GM12878 (cell line): ENCODE measurements at regions not wholly inside any gene's neighbourhood (a gene's known extent, or its start where the extent isn't known, plus 50 kb on each side); places are given as distances from the start of the nearest gene placed in this dataset.

Experiments used
- ATAC-seq: fragments of 200-7000 bp; cut with Tn5 transposase; 3 replicates; pipeline ENCODE4 v1.9.1; 2020; ENCODE audit warnings: mild to moderate bottlenecking, moderate library complexity
- BruUV-seq: library from RNA; stranded (reverse); fragments of 400-500 nt; replicated peaks from 2 replicates; lab custom pipeline; 2021; lab: Mats Ljungman, UMichigan
- CTCF ChIA-PET: fragments of 300-600 bp; sonication (Branson Sonifier 250); formaldehyde crosslinking; extraction: SDS; loops from one replicate; lab custom pipeline; 2021; ENCODE audit warnings: inconsistent platforms; lab: Yijun Ruan, JAX
- POLR2A ChIA-PET: fragments of 350-600 bp; formaldehyde crosslinking; extraction: SDS; loops from one replicate; lab custom pipeline; 2021; ENCODE audit warnings: inconsistent platforms; lab: Charles Lee
- RAD21 ChIA-PET: fragments of 300-600 bp; sonication (Branson Sonifier 250); formaldehyde crosslinking; loops from one replicate; lab custom pipeline; 2023; ENCODE audit warnings: antibody characterized with exemption; ENCODE audit not compliant: unreplicated experiment; lab: Charles Lee
- SMC1A ChIA-PET: fragments of 300-600 bp; sonication (Branson Sonifier 250); formaldehyde crosslinking; loops from one replicate; lab custom pipeline; 2023; ENCODE audit not compliant: unreplicated experiment, uncharacterized antibody; lab: Charles Lee
- DNase-seq: peaks from one replicate; pipeline ENCODE4 v3.0.0-alpha.2; 2011; ENCODE audit warnings: low read depth, low spot score
- FAIRE-seq: peaks from 3 replicates; lab custom pipeline; 2011; peaks lifted over from hg19 to GRCh38; lab: Jason Lieb, UNC
- H2AFZ ChIP-seq: 2 replicates; pipeline ENCODE4 v1.6.0; 2011; ENCODE audit warnings: low read depth, low read length, control low read depth; ENCODE audit not compliant: control insufficient read depth
- H3K27ac ChIP-seq: 2 replicates; pipeline ENCODE4 v1.5.1; 2011; ENCODE audit warnings: control low read depth; ENCODE audit not compliant: control insufficient read depth, insufficient read depth
- H3K27me3 ChIP-seq, 2 experiments: replicated peaks in 1 of 2; 2 replicates each; pipeline versions ENCODE4 v1.6.0 to v1.6.1; 2011; ENCODE audit warnings: low read length in 1 of 2; ENCODE audit not compliant: control insufficient read depth in 2 of 2, insufficient read depth in 2 of 2
- H3K36me3 ChIP-seq, 2 experiments: 2 replicates each; pipeline ENCODE4 v1.5.1; 2011; ENCODE audit warnings: low read length in 1 of 2; ENCODE audit not compliant: control insufficient read depth in 2 of 2, insufficient read depth in 2 of 2
- H3K4me1 ChIP-seq: 2 replicates; pipeline ENCODE4 v1.6.1; 2011; ENCODE audit warnings: mild to moderate bottlenecking, low read length, moderate library complexity, mixed read lengths; ENCODE audit not compliant: control insufficient read depth, insufficient read depth
- H3K4me2 ChIP-seq: 2 replicates; pipeline ENCODE4 v1.6.0; 2011; ENCODE audit warnings: control low read depth; ENCODE audit not compliant: control insufficient read depth, insufficient read depth
- H3K4me3 ChIP-seq: fragments of 200-600 bp; sonication (generic); 2 replicates; pipeline ENCODE4 v1.5.1; 2016
- H3K79me2 ChIP-seq: 2 replicates; pipeline ENCODE4 v1.6.0; 2011; ENCODE audit warnings: low read length; ENCODE audit not compliant: control insufficient read depth, insufficient read depth
- H3K9ac ChIP-seq: 2 replicates; pipeline ENCODE4 v1.8.0; 2011; ENCODE audit warnings: low read length, control low read depth, mixed read lengths; ENCODE audit not compliant: control insufficient read depth, insufficient read depth
- H3K9me3 ChIP-seq: replicated peaks from 3 replicates; pipeline ENCODE4 v1.5.1; 2011; ENCODE audit warnings: mild to moderate bottlenecking, low read length; ENCODE audit not compliant: control insufficient read depth, insufficient read depth
- H4K20me1 ChIP-seq: 2 replicates; pipeline ENCODE4 v1.6.0; 2011; ENCODE audit not compliant: control insufficient read depth, insufficient read depth
- CBFB ChIP-seq: IDR thresholded peaks from 2 replicates; pipeline ENCODE4 v1.6.1; 2016; ENCODE audit warnings: antibody characterized with exemption, low read depth
- CHD4 ChIP-seq: fragments of 200-600 bp; sonication (generic); IDR thresholded peaks from 2 replicates; pipeline ENCODE4 v1.6.1; 2016; ENCODE audit warnings: mild to moderate bottlenecking
- CREM ChIP-seq: IDR thresholded peaks from 2 replicates; pipeline ENCODE4 v1.6.1; 2014; ENCODE audit warnings: antibody characterized with exemption, low read depth
- DPF2 ChIP-seq: fragments of 450-650 bp; IDR thresholded peaks from 2 replicates; pipeline ENCODE4 v1.6.1; 2017; ENCODE audit warnings: mild to moderate bottlenecking
- LARP7 ChIP-seq: fragments of 450-650 bp; IDR thresholded peaks from 2 replicates; pipeline ENCODE4 v1.6.1; 2017; ENCODE audit warnings: mild to moderate bottlenecking
- NRF1 ChIP-seq: conservative IDR thresholded peaks from 2 replicates; pipeline ENCODE4 v1.6.1; 2011; ENCODE audit warnings: mild to moderate bottlenecking, low read depth, low read length, improper control_type of control experiment
- RFX5 ChIP-seq: IDR thresholded peaks from 2 replicates; pipeline ENCODE4 v1.6.1; 2011; ENCODE audit warnings: low read depth, low read length, improper control_type of control experiment
- SKIL ChIP-seq: fragments of 450-650 bp; IDR thresholded peaks from 2 replicates; pipeline ENCODE4 v1.6.1; 2017; ENCODE audit warnings: mild to moderate bottlenecking, low read depth, inconsistent platforms; ENCODE audit not compliant: poor library complexity, severe bottlenecking
- STAT1 ChIP-seq: fragments of 450-650 bp; conservative IDR thresholded peaks from 2 replicates; pipeline ENCODE4 v1.6.1; 2014; ENCODE audit warnings: antibody characterized with exemption, mild to moderate bottlenecking
- TARDBP ChIP-seq: IDR thresholded peaks from 2 replicates; pipeline ENCODE4 v1.6.1; 2016; ENCODE audit warnings: borderline replicate concordance
- ZNF687 ChIP-seq: fragments of 450-650 bp; IDR thresholded peaks from 2 replicates; pipeline ENCODE4 v1.6.1; 2017; ENCODE audit warnings: mild to moderate bottlenecking, moderate library complexity
- WGBS: methylation state at CpG from one replicate; pipeline ENCODE4 v1.1.6; 2016; ENCODE audit warnings: low lambda C conversion rate; ENCODE audit not compliant: insufficient replicate concordance, insufficient coverage; ENCODE audit errors: missing lambda C conversion rate; 5-methylcytosine and 5-hydroxymethylcytosine counted together
- in situ Hi-C: fragments of 300-500 bp; cut with MboI; formaldehyde crosslinking; loops from 9 replicates; pipeline ENCODE4 v1.14.3; 2018; ENCODE audit warnings: mixed read lengths
- intact Hi-C: fragments of 100-400 bp; cut with micrococcal nuclease; formaldehyde crosslinking; loops from one replicate; pipeline ENCODE4 v1.14.2; 2022; ENCODE audit not compliant: unreplicated experiment

GRCh38 chr9:1303932-1304331, 253.8 kb downstream of the DMRT2 start:
- no peaks in the 10 kb centered on the region for H3K79me2 ChIP-seq
- WGBS: 0% methylated on average over 3 of the region's 3 CpGs
- ChIA-PET SMC1A (no interaction called here), CTCF (no interaction called here)
- no peaks in the 10 kb centered on the region for H3K9me3 ChIP-seq
- no peak overlapping the region for H3K4me2 ChIP-seq
- no peak for TF ChIP-seq DPF2
- no peak for TF ChIP-seq TARDBP
- TF ChIP-seq ZNF687: no peak
- TF ChIP-seq STAT1: no peak
- no peak for TF ChIP-seq LARP7
- no peak for TF ChIP-seq CBFB
- no peak for TF ChIP-seq CREM
- no peak for TF ChIP-seq SKIL
- TF ChIP-seq CHD4: no peak
- no peak for TF ChIP-seq NRF1
- TF ChIP-seq RFX5: no peak
- TF ChIP-seq, all 136 proteins: peak for 0
- H2AFZ ChIP-seq: no peak overlapping the region
- H3K27me3 ChIP-seq: no peaks in the 10 kb centered on the region; a peak in 1 of 4 replicates
- RAD21 ChIA-PET: no interaction called here
- no peaks in the 10 kb centered on the region for H3K4me1 ChIP-seq
- DNase-seq (no peak), FAIRE-seq (no peak), ATAC-seq (no peak)
- no peaks in the 10 kb centered on the region for H3K36me3 ChIP-seq
- H3K27ac ChIP-seq: no peak overlapping the region
- POLR2A ChIA-PET: interaction anchor here (0.6 kb wide), 1 partner anchor 28 kb away, joined by 3 read pairs; no protein-coding TSS in a partner anchor
- BruUV-seq: no TSS peak
- H3K4me3 ChIP-seq: no peak overlapping the region
- in situ Hi-C loops (no loop called here), intact Hi-C loops (no loop called here)
- H4K20me1 ChIP-seq: no peaks in the 10 kb centered on the region
- H3K9ac ChIP-seq: no peak overlapping the region
